IMR-90 (cell line): ENCODE measurements at regions not wholly inside any gene's neighbourhood (a gene's known extent, or its start where the extent isn't known, plus 50 kb on each side); places are given as distances from the start of the nearest gene placed in this dataset.

Experiments
- POLR2A ChIP-seq: IDR thresholded peaks from 2 replicates; pipeline ENCODE4 v1.6.1; 2012; ENCODE audit warnings: mild to moderate bottlenecking, low read depth, low read length
- TF ChIP-seq, protein P1 (sequence below): conservative IDR thresholded peaks from 2 replicates; pipeline ENCODE4 v1.5.1; 2012; ENCODE audit warnings: mild to moderate bottlenecking, low read depth, low read length, improper control_type of control experiment

DNA sequence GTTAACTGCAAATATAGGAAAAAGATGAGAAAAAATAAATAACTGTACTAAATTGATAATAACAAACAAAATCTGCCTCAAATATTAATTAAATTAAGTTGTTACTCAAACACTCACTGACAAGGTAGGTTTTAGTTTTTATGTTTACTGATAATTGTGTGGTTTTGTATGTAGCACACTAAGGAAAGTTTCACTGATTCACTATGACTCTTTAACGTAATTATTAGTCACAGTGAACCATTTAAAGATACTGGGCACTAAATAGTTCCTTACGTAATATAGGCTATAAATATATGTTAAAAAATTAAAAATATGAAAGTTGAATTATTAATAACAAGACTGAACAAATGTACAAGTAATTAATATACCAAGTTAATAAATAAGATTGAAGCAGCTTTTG, 2330.0 kb upstream of the RAG2 start:
- TF ChIP-seq POLR2A, result no peak
- TF ChIP-seq, protein P1, sequence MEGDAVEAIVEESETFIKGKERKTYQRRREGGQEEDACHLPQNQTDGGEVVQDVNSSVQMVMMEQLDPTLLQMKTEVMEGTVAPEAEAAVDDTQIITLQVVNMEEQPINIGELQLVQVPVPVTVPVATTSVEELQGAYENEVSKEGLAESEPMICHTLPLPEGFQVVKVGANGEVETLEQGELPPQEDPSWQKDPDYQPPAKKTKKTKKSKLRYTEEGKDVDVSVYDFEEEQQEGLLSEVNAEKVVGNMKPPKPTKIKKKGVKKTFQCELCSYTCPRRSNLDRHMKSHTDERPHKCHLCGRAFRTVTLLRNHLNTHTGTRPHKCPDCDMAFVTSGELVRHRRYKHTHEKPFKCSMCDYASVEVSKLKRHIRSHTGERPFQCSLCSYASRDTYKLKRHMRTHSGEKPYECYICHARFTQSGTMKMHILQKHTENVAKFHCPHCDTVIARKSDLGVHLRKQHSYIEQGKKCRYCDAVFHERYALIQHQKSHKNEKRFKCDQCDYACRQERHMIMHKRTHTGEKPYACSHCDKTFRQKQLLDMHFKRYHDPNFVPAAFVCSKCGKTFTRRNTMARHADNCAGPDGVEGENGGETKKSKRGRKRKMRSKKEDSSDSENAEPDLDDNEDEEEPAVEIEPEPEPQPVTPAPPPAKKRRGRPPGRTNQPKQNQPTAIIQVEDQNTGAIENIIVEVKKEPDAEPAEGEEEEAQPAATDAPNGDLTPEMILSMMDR, result no peak
